H1 (cell line): ENCODE measurements at regions not wholly inside any gene's neighbourhood (a gene's known extent, or its start where the extent isn't known, plus 50 kb on each side); places are given as distances from the start of the nearest gene placed in this dataset.

Experiments
- EP300 ChIP-seq, 2 experiments: IDR thresholded peaks; 1 replicate in 1 of 2; 2 replicates in 1 of 2; pipeline ENCODE4 v1.6.1; 2011 to 2012; ENCODE audit warnings: low read depth in 2 of 2, low read length in 2 of 2, mild to moderate bottlenecking in 2 of 2, borderline replicate concordance in 1 of 2, inconsistent platforms in 1 of 2, moderate library complexity in 1 of 2
- EZH2 ChIP-seq: fragments of 200-600 bp; sonication (generic); IDR thresholded peaks from 2 replicates; pipeline ENCODE4 v1.7.1; 2012; ENCODE audit warnings: low read depth, mild to moderate bottlenecking, moderate library complexity, low read length, inconsistent platforms; ENCODE audit not compliant: severe bottlenecking
- NANOG ChIP-seq: IDR thresholded peaks from 2 replicates; pipeline ENCODE4 v1.6.1; 2011; ENCODE audit warnings: low read length, low read depth, mild to moderate bottlenecking, inconsistent platforms; ENCODE audit not compliant: insufficient read depth, poor library complexity, severe bottlenecking
- POLR2A ChIP-seq, 2 experiments: IDR thresholded peaks; 1 replicate in 1 of 2; 2 replicates in 1 of 2; pipeline ENCODE4 v1.6.1; 2011; ENCODE audit warnings: low read depth in 2 of 2, low read length in 2 of 2, mild to moderate bottlenecking in 2 of 2; ENCODE audit errors: control extremely low read depth in 1 of 2
- RNF2 ChIP-seq: fragments of 200-900, 300-1000 bp; sonication (generic); IDR thresholded peaks from 2 replicates; pipeline ENCODE4 v1.7.1; 2016; ENCODE audit warnings: borderline replicate concordance, low read depth, mild to moderate bottlenecking, antibody characterized with exemption, low read length; ENCODE audit not compliant: poor library complexity, severe bottlenecking; ENCODE audit errors: missing control alignments
- RXRA ChIP-seq: IDR thresholded peaks from 2 replicates; pipeline ENCODE4 v1.6.1; 2011; ENCODE audit warnings: low read depth, mild to moderate bottlenecking, low read length, moderate library complexity; ENCODE audit not compliant: insufficient read depth
- SAP30 ChIP-seq: fragments of 300-600 bp; sonication (generic); IDR thresholded peaks from 2 replicates; pipeline ENCODE4 v1.7.1; 2012; ENCODE audit warnings: low read length, moderate library complexity, mild to moderate bottlenecking, inconsistent platforms; ENCODE audit not compliant: insufficient read depth, insufficient replicate concordance
- SRF ChIP-seq: IDR thresholded peaks from 2 replicates; pipeline ENCODE4 v1.6.1; 2011; ENCODE audit warnings: mild to moderate bottlenecking, low read depth, low read length, moderate library complexity
- YY1 ChIP-seq: IDR thresholded peaks from 2 replicates; pipeline ENCODE4 v1.6.1; 2011; ENCODE audit warnings: low read depth, mild to moderate bottlenecking, low read length
- TF ChIP-seq, protein P1 (sequence below): IDR thresholded peaks from 2 replicates; pipeline ENCODE4 v1.6.1; 2012; ENCODE audit warnings: inconsistent platforms
- TF ChIP-seq, protein P2 (sequence below), 3 experiments: IDR thresholded peaks; 1 replicate in 2 of 3; 2 replicates in 1 of 3; pipeline versions ENCODE4 v1.5.1 to v1.6.1; 2011; ENCODE audit warnings: low read length in 3 of 3, mild to moderate bottlenecking in 3 of 3, inconsistent platforms in 2 of 3, low read depth in 1 of 3, moderate library complexity in 1 of 3; ENCODE audit not compliant: insufficient read depth in 1 of 3; ENCODE audit errors: control extremely low read depth in 1 of 3
- TF ChIP-seq, protein P3 (sequence below): IDR thresholded peaks from 2 replicates; pipeline ENCODE4 v1.6.1; 2011; ENCODE audit warnings: low read depth, mild to moderate bottlenecking, low read length; ENCODE audit not compliant: insufficient read depth

DNA sequence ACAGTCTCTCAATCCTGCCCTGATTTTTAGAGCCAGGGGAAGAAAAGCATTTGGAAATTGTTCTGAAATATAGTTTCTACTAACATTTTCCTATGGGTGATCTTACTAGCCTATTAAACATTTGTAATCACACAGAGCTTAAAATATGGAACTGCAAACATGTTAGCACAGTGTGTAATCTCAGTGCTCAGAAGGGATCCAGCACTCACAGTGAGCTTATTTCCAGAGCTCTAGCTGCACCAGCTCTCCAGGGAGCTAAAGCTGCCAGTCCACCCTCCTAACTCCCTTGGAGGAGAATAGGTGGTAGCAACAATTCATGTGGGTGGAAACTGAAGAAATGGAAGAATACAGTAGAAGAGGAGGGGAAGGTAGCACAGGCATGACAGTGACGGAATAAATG lies 64.9 kb upstream of the SYT1 start:
- TF ChIP-seq YY1 (no peak), NANOG (no peak), POLR2A (IDR thresholded peaks at IDR 0.05; ENCODE audit: control extremely low read depth in 1 of 2, low read depth in 2 of 2, low read length in 2 of 2) (no peak), SRF (no peak), RXRA (no peak), SAP30 (no peak), RNF2 (no peak), EZH2 (no peak), EP300 (IDR thresholded peaks at IDR 0.05; ENCODE audit: borderline replicate concordance in 1 of 2, low read depth in 2 of 2, low read length in 2 of 2) (no peak)
- TF ChIP-seq, protein P1, sequence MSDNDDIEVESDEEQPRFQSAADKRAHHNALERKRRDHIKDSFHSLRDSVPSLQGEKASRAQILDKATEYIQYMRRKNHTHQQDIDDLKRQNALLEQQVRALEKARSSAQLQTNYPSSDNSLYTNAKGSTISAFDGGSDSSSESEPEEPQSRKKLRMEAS = no peak
- TF ChIP-seq, protein P2, sequence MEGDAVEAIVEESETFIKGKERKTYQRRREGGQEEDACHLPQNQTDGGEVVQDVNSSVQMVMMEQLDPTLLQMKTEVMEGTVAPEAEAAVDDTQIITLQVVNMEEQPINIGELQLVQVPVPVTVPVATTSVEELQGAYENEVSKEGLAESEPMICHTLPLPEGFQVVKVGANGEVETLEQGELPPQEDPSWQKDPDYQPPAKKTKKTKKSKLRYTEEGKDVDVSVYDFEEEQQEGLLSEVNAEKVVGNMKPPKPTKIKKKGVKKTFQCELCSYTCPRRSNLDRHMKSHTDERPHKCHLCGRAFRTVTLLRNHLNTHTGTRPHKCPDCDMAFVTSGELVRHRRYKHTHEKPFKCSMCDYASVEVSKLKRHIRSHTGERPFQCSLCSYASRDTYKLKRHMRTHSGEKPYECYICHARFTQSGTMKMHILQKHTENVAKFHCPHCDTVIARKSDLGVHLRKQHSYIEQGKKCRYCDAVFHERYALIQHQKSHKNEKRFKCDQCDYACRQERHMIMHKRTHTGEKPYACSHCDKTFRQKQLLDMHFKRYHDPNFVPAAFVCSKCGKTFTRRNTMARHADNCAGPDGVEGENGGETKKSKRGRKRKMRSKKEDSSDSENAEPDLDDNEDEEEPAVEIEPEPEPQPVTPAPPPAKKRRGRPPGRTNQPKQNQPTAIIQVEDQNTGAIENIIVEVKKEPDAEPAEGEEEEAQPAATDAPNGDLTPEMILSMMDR (IDR thresholded peaks at IDR 0.05; ENCODE audit: control extremely low read depth in 1 of 3, insufficient read depth in 1 of 3, low read depth in 1 of 3, low read length in 3 of 3) = no peak
- TF ChIP-seq, protein P3, sequence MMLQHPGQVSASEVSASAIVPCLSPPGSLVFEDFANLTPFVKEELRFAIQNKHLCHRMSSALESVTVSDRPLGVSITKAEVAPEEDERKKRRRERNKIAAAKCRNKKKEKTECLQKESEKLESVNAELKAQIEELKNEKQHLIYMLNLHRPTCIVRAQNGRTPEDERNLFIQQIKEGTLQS = no peak
